Activated CD4-positive, alpha-beta T cell treated with anti-CD3 and anti-CD28 coated beads, Interleukin-2, amount 50 U/mL, for 48 hours (primary cell): ENCODE measurements at regions not wholly inside any gene's neighbourhood (a gene's known extent, or its start where the extent isn't known, plus 50 kb on each side); places are given as distances from the start of the nearest gene placed in this dataset.

Source experiments
- DNase-seq, 2 experiments: peaks; one replicate each; pipeline ENCODE4 v3.0.0-alpha.2; 2020

DNA sequence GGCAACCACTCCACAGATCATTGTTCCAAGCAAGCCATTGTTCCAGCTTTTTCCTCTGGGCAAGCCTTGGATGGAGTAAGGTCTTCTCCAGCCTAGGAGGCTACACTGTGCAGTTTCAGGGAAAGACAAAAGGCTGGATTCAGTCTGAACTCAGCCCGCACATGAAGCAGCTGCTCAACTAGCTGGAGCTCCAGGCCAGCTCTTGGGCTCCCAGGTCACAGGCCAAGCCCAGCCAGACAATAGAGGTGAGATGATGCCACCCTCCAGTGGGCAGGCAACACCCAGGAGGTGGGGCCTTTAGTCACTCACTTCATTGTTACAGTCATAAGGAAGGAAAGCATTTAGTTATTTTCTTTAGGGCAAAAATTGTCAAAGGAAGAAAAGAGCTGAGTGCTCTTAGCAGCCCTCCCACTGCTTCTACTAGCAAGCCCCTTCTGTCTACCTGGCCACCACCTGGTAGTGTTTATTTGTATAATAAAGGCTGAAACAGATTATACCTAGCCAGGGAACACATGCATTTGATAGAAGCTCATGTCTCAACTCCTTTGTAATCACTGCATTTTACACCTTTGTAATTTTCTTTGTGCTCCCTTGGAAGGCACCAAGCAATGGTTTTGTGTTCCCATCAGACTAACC, 253.4 kb downstream of the WDR11 start:
- DNase-seq = no peak

DNA sequence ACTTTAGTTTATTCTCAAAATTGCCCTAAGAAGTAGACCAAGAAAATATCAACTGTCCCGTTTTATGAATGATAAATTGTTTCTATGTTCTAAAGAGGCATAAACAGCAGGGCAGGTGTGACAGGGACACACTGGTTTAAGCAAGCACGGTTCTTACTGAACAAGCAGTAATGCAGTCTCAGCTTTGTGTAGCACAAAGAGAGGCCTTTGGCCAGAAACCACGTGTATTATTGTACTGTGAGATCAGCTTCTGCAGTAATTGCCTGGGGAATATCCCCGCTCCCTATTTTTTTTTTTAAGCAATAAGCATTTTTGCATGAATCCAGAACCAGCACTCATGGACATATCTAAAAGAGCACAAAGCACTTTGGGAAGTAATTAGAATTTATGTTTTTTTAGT, 255.4 kb downstream of the WDR11 start:
- DNase-seq = no peak

DNA sequence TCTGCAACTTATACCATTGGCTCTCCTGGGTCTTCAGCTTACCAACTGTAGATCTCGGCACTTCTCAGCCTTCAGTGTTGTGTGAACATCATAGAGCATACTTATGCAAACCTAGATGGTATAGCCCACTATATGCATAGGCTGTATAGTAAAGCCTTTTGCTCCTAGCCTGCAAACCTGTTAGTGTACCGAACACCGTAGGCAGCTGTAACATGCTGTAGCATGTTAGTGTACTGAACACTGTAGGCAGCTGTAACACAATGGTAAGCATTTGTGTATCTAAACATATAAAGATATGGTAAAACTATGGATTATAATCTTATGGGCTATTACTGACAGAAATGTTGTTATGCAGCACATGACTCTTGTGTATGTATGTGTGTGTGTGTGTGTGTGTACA, 256.9 kb downstream of the WDR11 start:
- DNase-seq = no peak

DNA sequence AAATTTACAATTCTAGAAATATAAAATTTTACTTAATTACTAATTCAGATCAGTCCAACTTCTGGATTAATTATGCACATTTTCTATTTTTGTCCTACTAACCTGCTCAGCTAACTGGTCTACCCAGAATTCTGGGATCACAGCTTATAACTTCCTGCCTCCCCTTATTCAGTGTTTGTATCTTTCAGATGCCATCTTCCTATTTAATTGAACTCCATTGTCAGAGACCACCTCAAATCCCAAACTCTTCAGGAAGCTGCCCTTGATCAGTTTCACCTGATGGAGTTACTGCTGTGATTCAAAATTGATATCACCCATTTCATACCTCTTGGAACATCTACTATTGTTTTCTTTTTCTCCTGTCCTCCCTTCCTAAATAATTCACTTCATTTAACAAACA, 259.2 kb downstream of the WDR11 start:
- DNase-seq = no peak

DNA sequence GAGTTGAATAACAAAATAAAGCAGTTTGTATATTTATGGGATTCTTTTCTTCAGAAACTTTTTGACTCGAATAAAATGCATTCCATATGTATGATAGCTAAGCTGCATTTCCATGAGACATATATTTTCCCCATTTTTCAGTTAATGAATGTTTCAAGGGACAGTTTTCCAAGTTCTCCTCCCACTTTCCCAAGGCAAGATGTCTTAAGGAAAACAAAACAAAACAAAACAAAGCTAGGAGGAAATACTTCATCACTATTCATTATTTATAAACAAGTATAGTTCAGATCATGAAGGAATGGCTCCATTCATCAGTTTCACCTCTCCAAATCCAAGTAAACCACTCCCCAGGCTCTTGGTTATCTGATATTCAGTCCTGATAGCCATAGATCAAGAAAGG, 261.0 kb downstream of the WDR11 start:
- no peak for DNase-seq

DNA sequence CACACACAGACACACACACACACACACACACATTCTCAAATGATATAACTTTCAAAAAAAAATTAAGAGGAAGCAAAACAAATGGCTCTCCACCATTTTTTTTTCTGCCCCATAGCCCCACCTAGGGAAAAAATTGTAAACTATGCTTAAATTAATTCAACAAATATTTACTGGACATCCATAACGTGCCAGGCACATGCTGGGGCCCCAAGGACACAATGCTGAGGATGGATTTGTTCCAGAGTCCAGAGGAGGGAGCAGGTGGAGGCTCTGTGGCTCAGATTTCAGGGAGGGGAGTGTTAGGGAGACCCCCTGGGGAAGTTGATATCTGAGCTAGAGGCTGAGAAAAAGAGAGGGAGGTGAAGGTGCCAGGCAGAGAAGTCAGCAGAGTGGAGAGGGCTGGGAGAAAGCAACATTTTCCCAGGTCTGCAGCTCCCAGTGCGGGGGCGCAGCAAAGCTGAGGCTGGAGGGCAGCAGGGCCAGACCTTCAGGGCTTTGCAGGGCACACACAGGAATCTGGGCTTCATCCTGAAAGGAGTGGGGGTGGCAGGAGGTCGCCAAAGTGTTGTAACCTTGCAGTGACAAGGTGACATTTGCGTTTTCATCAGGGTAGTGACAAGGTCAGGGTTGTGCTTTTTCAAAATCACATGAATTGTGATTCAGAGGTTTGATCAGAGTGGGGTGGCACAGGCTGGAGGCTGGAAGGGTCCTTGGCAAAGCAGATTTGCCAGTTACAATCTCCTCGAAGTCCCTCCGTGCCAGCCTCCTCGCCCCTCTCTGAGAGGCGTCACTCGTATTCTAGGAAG, 261.6 kb downstream of the WDR11 start:
- DNase-seq = no peak

DNA sequence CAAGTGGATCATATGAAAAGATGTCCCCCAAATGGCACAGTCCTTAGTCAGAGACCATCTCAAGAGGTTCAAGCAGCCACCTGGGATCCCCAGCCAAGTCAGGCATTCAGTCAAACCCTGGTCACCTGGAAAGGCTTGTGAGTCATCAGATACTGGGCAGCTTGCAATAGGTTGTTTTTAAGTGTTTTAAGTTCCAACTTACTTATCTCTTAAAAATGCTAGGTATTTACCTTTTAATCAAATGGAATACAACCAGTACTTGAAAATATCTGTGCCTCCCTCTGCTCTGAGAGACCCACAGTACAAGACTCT, 262.2 kb downstream of the WDR11 start:
- DNase-seq = no peak

DNA sequence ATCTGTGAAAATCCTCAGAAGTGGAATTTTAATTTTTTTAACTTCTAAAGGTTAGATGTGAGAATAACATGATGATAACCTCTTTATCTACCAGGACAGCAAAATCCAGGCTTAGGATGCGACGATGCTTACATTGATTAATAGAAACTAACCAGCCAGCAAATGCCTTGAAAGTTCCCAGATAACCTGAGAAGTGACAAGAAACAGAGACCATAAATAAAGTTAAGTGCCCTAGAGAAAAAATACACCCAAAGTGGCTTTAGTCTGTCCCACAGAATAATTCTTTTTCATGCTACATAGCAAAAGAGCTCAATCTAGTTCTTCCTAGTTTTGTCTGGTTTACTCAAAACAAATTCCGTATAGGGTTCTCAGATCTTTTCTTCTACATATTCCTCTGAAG, 262.7 kb downstream of the WDR11 start:
- DNase-seq = no peak

DNA sequence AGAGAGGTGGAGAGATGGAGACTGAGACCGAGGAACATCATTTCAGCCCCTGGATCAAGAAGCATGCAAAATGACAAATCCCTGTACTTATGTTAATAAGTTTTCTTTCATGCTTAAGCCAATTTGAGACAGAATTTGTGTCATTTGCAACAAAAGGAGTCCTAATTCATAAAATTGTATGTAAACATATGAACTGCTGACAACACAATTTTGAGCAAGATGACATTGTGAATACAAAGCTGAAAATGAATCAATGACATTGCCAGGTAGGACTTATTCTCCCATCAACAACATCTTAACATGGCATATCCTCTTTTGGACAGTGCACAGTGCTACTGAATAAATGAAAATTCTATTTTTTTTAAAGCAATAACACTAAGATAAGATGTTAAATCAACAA, 264.0 kb downstream of the WDR11 start:
- no peak for DNase-seq

DNA sequence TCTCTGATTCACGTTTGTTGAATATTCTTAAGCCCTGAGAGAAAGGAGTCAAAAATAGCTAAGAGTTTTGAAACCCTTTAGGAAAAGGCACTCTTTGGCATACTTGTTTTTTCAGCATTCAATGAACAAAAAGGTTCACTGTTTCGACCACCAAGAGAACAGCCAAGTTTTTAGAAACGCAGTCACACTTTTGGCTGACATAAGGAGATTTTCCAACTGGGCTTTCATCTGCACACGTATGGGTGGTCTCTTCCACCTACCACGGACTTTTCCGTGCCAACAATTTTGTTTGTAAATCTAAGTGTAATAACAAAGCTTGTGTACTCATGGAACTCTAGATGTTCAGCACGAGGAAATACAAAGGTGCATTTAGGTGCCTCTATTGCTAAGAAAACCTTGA, 270.3 kb downstream of the WDR11 start:
- no peak for DNase-seq

DNA sequence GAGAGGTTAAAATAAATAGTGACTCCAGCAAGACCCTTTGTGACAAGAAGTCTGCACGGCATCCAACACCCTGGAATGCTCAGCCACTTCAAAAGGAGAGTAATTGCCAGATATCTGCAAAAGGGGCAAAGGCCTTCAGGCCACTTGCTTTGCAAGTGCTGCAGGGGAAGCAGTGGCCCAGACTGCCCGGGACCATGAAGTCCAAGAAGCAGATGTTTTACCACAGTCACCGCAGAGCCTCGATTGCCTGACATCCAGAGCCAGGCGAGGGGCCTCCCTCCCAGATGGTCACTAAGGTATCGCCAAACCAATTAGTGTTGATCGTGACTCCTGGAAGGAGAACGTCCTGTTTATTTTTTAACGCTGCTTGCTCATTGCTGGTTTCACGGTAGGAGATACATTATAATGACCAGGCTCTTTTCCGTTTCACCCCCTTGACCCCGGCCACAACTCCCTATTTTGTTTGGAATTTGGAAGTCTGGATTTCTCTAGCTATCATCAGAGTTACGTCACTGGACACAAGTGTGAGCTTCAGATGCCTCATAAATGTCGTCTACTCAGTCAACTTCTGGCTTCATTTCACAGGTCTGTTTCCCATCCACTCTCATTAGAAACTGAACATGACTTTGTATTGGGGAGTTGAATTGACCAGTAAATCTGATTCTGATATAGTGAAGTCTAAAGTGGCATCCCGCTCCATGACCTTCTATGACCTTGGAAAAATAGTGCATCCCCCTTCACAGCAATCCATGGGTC, 276.2 kb downstream of the WDR11 start:
- no peak for DNase-seq

DNA sequence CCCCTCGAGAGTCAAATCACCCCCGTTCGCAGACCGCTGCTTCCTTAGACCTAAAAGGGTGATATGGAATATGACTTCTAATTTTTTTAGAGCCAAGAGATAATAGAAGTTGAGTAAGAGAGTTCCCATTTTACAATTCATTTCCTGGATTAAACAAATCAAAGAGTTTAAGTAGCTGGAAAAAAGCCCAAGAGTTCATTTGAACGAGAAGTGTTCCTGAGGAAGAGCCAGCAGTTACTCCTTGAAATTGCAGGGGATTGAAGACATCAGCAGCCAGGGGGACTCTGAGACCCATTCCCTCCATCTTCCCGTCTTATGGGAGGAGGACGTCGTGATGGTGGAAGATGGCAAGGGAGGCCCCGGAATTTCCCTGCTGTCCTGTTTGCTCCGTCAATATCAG, 277.0 kb downstream of the WDR11 start:
- DNase-seq = no peak

DNA sequence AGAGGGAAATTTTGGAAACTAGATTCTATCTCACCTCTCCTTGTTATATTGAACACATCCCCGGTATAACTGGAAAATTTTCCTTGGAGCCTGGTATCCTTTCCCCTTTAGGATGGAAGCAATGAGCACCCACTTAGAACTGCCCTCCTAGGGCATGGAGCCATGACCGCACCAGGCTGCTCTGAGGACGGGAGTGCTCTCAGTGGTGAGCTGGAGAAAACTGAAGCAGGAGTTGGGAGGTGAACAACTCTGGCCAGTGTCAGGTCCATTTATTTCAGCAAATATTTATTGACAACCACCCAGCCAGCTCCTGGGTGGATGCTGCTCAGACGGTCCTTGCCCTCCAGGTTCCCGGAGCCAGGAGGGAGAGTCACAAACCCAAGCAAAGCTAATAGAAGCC, 278.1 kb downstream of the WDR11 start:
- DNase-seq = no peak

DNA sequence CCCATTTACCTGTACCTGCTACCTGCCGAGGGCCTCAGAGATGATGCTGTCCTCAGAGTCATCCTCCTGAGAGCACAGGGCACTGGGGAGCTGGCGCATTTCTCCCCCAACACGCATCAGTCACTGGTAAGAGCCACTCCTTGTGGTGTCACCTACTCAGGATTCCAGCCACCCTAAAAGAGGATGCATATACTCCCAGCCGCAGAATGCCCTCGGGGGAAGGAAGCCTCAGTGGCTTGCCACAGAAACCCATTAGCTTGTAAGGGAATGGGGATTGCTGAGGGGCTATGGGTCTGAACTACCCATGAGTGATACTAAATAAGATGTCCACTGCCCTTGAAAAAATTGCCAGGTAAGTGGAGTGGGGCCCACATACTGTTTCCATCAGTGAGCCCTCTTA, 279.2 kb downstream of the WDR11 start:
- no peak for DNase-seq

DNA sequence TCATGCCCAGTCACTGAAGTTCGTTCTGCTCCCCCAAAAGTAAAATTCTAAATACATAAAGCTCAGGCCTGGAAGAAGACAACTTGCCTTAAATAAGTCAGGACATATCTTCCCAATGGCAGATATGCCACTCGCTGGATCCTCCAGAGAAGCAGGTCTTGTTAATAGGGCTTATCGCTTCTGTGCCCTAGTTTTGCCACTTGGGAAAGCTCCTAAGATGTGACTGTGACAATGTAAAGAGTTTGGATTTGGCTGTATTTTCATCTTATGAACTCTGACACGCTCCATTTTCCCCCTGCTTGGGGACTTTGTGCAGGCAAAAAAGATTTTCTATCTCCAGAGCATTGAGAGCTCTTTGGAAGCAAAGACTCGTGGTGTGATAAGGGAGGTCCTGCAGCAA, 279.9 kb downstream of the WDR11 start:
- DNase-seq = no peak

DNA sequence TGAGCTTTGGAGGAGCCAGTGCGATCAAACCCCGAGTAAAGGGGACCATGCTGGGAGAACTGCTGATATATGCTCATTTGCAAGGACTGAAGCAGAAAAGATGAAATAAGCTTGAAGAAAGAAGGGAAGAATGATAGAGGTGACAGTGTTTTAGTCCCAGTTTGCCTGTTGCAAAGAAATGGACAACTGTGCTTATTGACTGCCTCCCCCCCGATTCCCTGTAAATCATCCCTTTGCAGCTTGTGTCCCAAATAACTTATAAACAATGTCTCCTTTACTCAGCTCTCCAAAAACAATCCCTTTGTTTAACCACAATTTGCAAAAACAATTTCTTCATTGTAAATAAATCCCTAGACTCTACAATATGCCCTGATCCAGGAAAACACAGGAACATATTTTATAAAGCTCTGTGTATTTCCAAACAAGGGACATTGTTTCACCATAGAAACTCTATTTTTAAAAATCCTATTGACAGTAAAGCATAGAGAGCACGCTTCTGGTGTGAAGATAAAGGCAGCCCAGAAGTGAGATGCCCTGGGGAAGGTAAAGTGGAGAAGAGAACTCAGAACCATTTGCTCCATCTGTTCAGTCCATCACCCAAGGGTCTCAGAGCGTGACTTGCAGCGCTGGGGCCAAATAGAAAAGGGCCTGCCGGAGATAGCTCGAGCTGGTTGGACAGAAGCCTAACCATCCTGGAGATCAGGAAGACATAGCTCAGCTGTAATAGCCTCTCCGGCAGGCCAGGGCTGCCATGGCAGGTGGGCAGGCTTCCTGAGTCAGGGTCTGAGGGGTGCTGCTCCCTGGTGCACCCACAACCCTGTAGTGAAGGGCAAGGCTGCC, 280.5 kb downstream of the WDR11 start:
- no peak for DNase-seq

DNA sequence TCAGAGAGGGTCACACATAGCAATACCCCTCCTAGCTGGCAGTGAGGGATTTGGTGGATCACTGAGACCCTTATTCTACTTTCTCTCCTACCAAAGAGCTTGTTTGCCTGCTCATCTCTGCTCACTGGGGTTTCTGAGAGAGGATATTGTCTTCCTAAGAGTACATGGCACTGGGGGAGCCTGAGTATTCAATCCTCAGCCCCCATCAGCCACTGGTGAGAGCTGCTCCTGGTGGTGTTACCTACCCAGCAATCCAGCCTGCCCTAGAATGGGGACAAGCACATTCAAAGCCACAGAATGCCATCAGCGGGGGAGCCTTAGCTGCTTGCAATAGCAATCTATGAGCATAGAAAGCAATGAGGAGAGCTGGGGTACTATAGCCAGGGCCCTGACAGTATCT, 281.1 kb downstream of the WDR11 start:
- no peak for DNase-seq

DNA sequence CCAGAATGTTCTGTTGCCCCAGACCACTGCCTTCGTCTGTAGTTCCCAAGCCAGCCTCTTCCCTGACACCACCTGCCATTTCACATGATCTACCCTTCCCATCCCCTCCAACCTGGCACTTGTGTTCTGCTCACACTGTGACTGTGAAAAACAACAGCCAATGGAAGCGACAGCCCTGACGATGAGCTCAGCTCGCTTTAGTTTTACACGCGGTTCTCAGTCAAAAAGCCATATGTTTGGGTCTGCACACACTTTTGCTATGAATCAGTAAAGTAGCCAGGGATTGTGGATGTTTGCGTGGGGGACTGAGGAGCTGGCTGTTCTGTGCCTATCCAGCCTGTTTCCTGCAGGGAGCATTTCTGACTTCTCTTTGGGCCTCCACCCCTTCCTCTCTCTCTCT, 282.7 kb downstream of the WDR11 start:
- DNase-seq = no peak

DNA sequence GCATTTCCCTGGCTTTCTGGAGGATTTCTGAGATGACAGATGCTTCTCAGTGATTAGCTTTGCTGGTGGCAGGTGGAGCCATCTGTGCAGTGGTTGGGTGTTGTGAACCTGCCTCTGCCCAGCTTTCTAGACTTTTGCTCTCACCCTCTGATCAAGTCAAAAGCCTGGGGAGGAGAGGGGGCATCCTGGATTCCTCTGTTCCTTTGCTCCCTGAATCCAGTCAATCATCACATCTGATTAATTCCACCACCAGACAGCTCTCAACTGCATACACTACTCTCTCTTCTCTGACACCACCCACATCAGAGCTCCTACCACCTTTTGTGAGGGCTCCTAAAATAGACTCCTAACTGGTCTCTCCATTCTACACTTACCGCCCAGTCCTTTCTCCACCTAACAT, 283.5 kb downstream of the WDR11 start:
- DNase-seq = no peak

DNA sequence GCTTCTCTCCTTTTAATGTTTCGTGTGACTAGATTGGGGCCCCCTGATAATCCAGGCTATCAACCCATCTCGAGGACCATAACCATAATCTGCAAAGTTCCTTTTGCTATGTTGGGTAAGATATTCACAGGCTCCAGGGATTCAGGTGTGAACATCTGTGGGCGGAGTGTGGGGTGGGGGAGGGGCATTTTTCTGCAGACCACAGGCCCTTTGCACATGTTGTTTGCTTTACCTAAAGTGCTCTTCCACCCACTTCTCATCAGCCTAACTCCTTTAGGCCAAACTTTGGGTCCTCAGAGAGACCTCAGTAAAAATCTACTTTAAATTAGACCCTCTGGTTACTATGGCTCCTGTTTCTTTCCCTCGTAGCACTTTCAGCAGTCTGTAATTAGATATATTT, 284.4 kb downstream of the WDR11 start:
- no peak for DNase-seq

DNA sequence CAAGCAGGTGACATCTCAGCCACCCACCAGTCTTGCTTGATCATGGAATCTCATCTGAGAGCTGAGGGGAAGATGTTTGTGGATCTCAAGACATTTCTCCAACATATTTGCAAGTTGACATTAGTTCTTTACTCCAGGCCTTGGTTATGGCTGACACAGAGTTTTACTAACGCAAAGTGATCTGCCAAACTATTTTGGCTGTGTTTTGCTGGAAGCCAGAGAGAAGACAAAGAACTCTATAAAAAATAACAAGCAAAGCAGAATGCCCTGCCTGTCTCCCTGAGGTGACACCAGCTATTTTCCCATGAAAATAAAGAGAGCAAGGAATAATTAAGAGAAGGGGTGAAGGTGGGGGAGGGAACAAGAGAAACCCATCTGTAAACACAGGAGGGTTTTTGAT, 286.4 kb downstream of the WDR11 start:
- no peak for DNase-seq

DNA sequence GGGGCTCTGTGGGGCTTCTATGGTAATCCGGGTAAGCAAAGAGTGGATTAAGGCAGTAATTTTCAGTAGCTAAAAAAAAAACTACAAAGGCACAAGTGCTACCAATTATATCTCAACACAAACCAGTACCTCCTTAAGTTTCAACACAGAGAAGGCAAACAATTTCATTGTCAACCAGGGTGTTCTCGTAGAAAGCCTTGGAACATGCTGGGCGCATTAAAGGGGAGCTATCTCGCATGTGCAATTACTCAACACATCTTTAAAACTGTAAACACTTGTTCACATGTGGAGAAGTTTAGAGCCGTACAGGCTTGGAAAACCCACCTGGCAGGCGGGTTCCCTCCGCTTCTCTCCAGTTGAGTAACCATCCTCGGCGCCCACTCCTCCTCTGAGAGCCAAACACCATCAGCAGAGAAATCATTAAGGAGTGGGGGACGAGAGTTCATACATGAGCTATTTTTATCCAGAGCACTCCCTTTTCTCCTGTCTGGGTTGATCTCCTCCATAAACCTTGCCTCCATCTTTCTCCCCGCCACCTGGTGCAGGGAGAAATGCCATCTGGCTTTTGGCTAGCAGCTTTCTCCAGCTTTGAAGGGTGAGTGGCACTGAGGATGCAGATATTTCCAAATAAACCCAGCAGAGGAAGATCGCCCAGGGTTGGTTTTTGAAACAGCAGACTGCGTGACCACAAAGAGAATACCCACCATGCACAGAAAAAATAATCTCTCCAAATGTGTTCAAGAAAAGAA, 287.1 kb downstream of the WDR11 start:
- no peak for DNase-seq

DNA sequence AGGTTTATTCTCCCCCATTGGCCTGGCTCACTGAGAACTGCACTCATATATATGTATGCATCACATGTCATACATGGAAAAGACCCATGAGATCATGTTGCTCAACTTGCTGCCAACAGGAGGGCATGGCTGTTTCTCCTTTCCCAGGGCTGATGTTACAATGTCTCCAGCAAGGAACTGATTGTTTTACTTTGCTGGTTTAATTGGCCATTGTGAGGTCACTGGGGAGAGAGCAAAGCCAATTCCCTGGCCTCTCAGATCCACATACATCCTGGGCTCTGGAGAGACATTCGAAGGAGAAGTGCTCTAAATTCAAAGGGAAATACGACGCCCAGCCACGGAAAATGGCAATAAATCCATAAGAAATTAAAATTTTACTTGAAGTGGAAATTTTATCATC, 287.8 kb downstream of the WDR11 start:
- no peak for DNase-seq
